Keratinocyte (primary cell): ENCODE measurements at regions not wholly inside any gene's neighbourhood (a gene's known extent, or its start where the extent isn't known, plus 50 kb on each side); places are given as distances from the start of the nearest gene placed in this dataset.

Source experiments
- DNase-seq: peaks from one replicate; pipeline ENCODE4 v3.0.0-alpha.2; 2011; ENCODE audit warnings: low read depth, missing footprints, low spot score
- FAIRE-seq: peaks from 2 replicates; lab custom pipeline; 2011; peaks lifted over from hg19 to GRCh38; lab: Jason Lieb, UNC
- H2AFZ ChIP-seq: 2 replicates; pipeline ENCODE4 v1.6.0; 2012; ENCODE audit warnings: low read length, control low read depth, inconsistent platforms; ENCODE audit not compliant: control insufficient read depth
- H3K27ac ChIP-seq: 2 replicates; pipeline ENCODE4 v1.5.1; 2011; ENCODE audit warnings: low read length; ENCODE audit not compliant: control insufficient read depth, insufficient read depth
- H3K27me3 ChIP-seq: 3 replicates; pipeline ENCODE4 v1.6.0; 2011; ENCODE audit warnings: low read length; ENCODE audit not compliant: control insufficient read depth, insufficient read depth; ENCODE audit errors: extremely low read depth
- H3K36me3 ChIP-seq, 2 experiments: 2 replicates in 1 of 2; 3 replicates in 1 of 2; pipeline ENCODE4 v1.5.1; 2011; ENCODE audit warnings: low read length in 2 of 2, mild to moderate bottlenecking in 1 of 2; ENCODE audit not compliant: control insufficient read depth in 2 of 2, insufficient read depth in 2 of 2; ENCODE audit errors: extremely low read depth in 1 of 2
- H3K4me1 ChIP-seq: 3 replicates; pipeline ENCODE4 v1.5.1; 2011; ENCODE audit warnings: low read length; ENCODE audit not compliant: control insufficient read depth, insufficient read depth; ENCODE audit errors: extremely low read depth
- H3K4me2 ChIP-seq: 3 replicates; pipeline ENCODE4 v1.6.0; 2011; ENCODE audit warnings: low read depth, low read length; ENCODE audit not compliant: control insufficient read depth, insufficient read depth; ENCODE audit errors: extremely low read depth
- H3K4me3 ChIP-seq, 3 experiments: fragments of 200-600 bp in 1 of 3; sonication (generic) in 1 of 3; 2 replicates in 2 of 3; 3 replicates in 1 of 3; pipeline ENCODE4 v1.5.1; 2011 to 2016; ENCODE audit warnings: low read length in 3 of 3, mild to moderate bottlenecking in 3 of 3, control low read depth in 2 of 3, inconsistent platforms in 1 of 3, low read depth in 1 of 3, mixed read lengths in 1 of 3, mixed run types in 1 of 3, moderate library complexity in 1 of 3; ENCODE audit not compliant: control insufficient read depth in 2 of 3, insufficient read depth in 2 of 3; ENCODE audit errors: extremely low read depth in 1 of 3
- H3K79me2 ChIP-seq: 2 replicates; pipeline ENCODE4 v1.6.0; 2012; ENCODE audit warnings: low read length; ENCODE audit not compliant: control insufficient read depth, insufficient read depth
- H3K9ac ChIP-seq: 3 replicates; pipeline ENCODE4 v1.6.0; 2011; ENCODE audit warnings: low read length; ENCODE audit not compliant: control insufficient read depth, insufficient read depth; ENCODE audit errors: extremely low read depth
- H3K9me1 ChIP-seq: 3 replicates; pipeline ENCODE4 v1.6.0; 2011; ENCODE audit warnings: low read length; ENCODE audit not compliant: control insufficient read depth, insufficient read depth; ENCODE audit errors: extremely low read depth
- H3K9me3 ChIP-seq: 2 replicates; pipeline ENCODE4 v1.5.1; 2012; ENCODE audit warnings: low read depth, low read length; ENCODE audit not compliant: control insufficient read depth
- H4K20me1 ChIP-seq: 3 replicates; pipeline ENCODE4 v1.6.0; 2011; ENCODE audit warnings: low read length; ENCODE audit not compliant: control insufficient read depth, insufficient read depth; ENCODE audit errors: extremely low read depth
- CTCF ChIP-seq, 3 experiments: IDR thresholded peaks in 1 of 3; conservative IDR thresholded peaks in 1 of 3; optimal IDR thresholded peaks in 1 of 3; 2 replicates in 2 of 3; 3 replicates in 1 of 3; pipeline versions ENCODE3 to v1.5.1; 2011; ENCODE audit warnings: low read length in 3 of 3, mild to moderate bottlenecking in 3 of 3, moderate library complexity in 2 of 3, control low read depth in 1 of 3, inconsistent platforms in 1 of 3; ENCODE audit not compliant: insufficient read depth in 2 of 3; ENCODE audit errors: extremely low read depth in 1 of 3
- EZH2 ChIP-seq: IDR thresholded peaks from one replicate; pipeline ENCODE4 v1.6.1; 2012; ENCODE audit warnings: inconsistent platforms, mild to moderate bottlenecking, low read length, moderate library complexity
- dilution Hi-C: fragments of 300-500 bp; cut with MboI; formaldehyde crosslinking; loops from one replicate; pipeline ENCODE4 v1.7.0; 2020; ENCODE audit warnings: low sequenced_read_pairs; ENCODE audit not compliant: extremely low pct_ligation_motif_present

DNA sequence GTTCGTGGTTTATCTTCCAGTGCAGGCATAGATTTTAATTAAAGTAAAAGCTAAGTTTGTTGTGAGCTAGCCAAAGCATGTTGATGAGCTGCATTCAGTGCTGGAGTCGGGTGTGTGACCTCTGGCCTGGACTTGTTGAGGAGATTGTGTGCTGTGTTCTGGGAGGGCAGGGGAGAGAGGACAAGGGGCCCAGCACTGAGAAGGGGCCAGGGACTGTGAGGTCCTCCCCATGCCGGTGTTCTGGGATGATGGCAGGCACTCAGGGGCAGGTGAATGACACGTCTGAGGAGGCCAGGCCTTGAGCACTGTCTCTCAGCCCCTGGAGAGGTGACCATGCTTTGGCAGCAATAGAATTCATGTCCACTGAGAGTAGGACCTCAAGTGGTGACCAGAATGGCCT is 97.9 kb downstream of the FOXF2 start:
- Histone ChIP-seq H3K4me2 (no peak overlapping the region), H3K9ac (no peak overlapping the region), H2AFZ (no peak overlapping the region)

GRCh38 chr6:1491025-1491424 is 101.6 kb downstream of the FOXF2 start:
- Histone ChIP-seq H3K4me1 (peaks cover 6% of the 10 kb centered on the region), H3K4me3 (no peak overlapping the region), H3K9me1 (no peaks in the 10 kb centered on the region), H3K9me3 (peaks cover 2% of the 10 kb centered on the region), H2AFZ (no peak overlapping the region), H4K20me1 (no peaks in the 10 kb centered on the region), H3K79me2 (no peaks in the 10 kb centered on the region), H3K4me2 (no peak overlapping the region), H3K36me3 (no peaks in the 10 kb centered on the region), H3K27ac (no peak overlapping the region), H3K9ac (no peak overlapping the region), H3K27me3 (no peaks in the 10 kb centered on the region)
- TF ChIP-seq CTCF (optimal IDR thresholded peaks at IDR 0.05 in 1 of 3, IDR thresholded peaks at IDR 0.05 in 1 of 3, conservative IDR thresholded peaks at IDR 0.05 in 1 of 3; ENCODE audit: extremely low read depth in 1 of 3, insufficient read depth in 2 of 3, low read length in 3 of 3) (no peak), EZH2 (no peak)
- FAIRE-seq (no peak), DNase-seq (no peak)
- dilution Hi-C loops = no loop called here

More for the DNA sequence above, 97.9 kb downstream of the FOXF2 start:
- no peaks in the 10 kb centered on the region for H3K27me3 ChIP-seq
- H3K36me3 ChIP-seq = no peaks in the 10 kb centered on the region
- H4K20me1 ChIP-seq = no peaks in the 10 kb centered on the region
- H3K4me3 ChIP-seq = no peak overlapping the region
- dilution Hi-C loops = no loop called here
- peaks cover 22% of the 10 kb centered on the region for H3K4me1 ChIP-seq
- H3K79me2 ChIP-seq = no peaks in the 10 kb centered on the region
- DNase-seq = no peak
- no peaks in the 10 kb centered on the region for H3K9me1 ChIP-seq
- H3K9me3 ChIP-seq = no peaks in the 10 kb centered on the region
- no peak overlapping the region for H3K27ac ChIP-seq
- no peak for TF ChIP-seq CTCF (optimal IDR thresholded peaks at IDR 0.05 in 1 of 3, IDR thresholded peaks at IDR 0.05 in 1 of 3, conservative IDR thresholded peaks at IDR 0.05 in 1 of 3; ENCODE audit: extremely low read depth in 1 of 3, insufficient read depth in 2 of 3, low read length in 3 of 3)
- no peak for TF ChIP-seq EZH2
- no peak for FAIRE-seq
